ENCODE measurements at regions not wholly inside any gene's neighbourhood (a gene's known extent, or its start where the extent isn't known, plus 50 kb on each side); places are given as distances from the start of the nearest gene placed in this dataset.
A peak's percentile ranks its signal among the peaks of the same experiment; 100 is the strongest.

- DNase-seq: no peak
- Histone ChIP-seq H3K36me3 (no peaks in the 10 kb centered on the region), H3K27ac (no peak overlapping the region), H3K9me3 (no peaks in the 10 kb centered on the region), H3K4me3 (no peak overlapping the region), H3K27me3 (no peaks in the 10 kb centered on the region), H3K4me1 (no peaks in the 10 kb centered on the region)
- intact Hi-C loops (cut with DNase I): no loop called here
- TF ChIP-seq CTCF (IDR thresholded peaks at IDR 0.05): no peak
- no peak for ATAC-seq
These were observed 557.9 kb upstream of the NCAM2 start for GRCh38 chr21:20440338-20440737.

- H3K27me3 ChIP-seq: no peaks in the 10 kb centered on the region
- no peaks in the 10 kb centered on the region for H3K4me1 ChIP-seq
- intact Hi-C loops (cut with DNase I): no loop called here
- no peak overlapping the region for H3K4me3 ChIP-seq
- DNase-seq (peak in 1 of 4 donors; percentile 7), ATAC-seq (peak; percentile 39)
- no peaks in the 10 kb centered on the region for H3K9me3 ChIP-seq
- H3K27ac ChIP-seq: no peak overlapping the region
- peak in 1 of 2 donors; percentile 39 for TF ChIP-seq CTCF (IDR thresholded peaks at IDR 0.05)
- H3K36me3 ChIP-seq: no peaks in the 10 kb centered on the region
These were observed 554.6 kb upstream of the NCAM2 start for GRCh38 chr21:20443558-20444155.

- intact Hi-C loops (cut with DNase I): no loop called here
- H3K36me3 ChIP-seq: no peaks in the 10 kb centered on the region
- no peaks in the 10 kb centered on the region for H3K4me1 ChIP-seq
- H3K4me3 ChIP-seq: no peak overlapping the region
- no peaks in the 10 kb centered on the region for H3K9me3 ChIP-seq
- no peak for TF ChIP-seq CTCF (IDR thresholded peaks at IDR 0.05)
- ATAC-seq (no peak), DNase-seq (no peak)
- H3K27me3 ChIP-seq: no peaks in the 10 kb centered on the region
- H3K27ac ChIP-seq: no peak overlapping the region
These were observed 552.2 kb upstream of the NCAM2 start for GRCh38 chr21:20445971-20446370.

GRCh38 chr21:20451046-20451445 lies 547.2 kb upstream of the NCAM2 start:
- no peaks in the 10 kb centered on the region for H3K36me3 ChIP-seq
- DNase-seq (no peak), ATAC-seq (no peak)
- no peaks in the 10 kb centered on the region for H3K9me3 ChIP-seq
- no peak overlapping the region for H3K4me3 ChIP-seq
- no peaks in the 10 kb centered on the region for H3K4me1 ChIP-seq
- TF ChIP-seq CTCF (IDR thresholded peaks at IDR 0.05): no peak
- H3K27ac ChIP-seq: no peak overlapping the region
- no peaks in the 10 kb centered on the region for H3K27me3 ChIP-seq
- intact Hi-C loops (cut with DNase I): no loop called here

GRCh38 chr21:20452935-20453334 lies 545.3 kb upstream of the NCAM2 start:
- ATAC-seq: no peak
- no peak for TF ChIP-seq CTCF (IDR thresholded peaks at IDR 0.05)
- Histone ChIP-seq H3K4me1 (no peaks in the 10 kb centered on the region), H3K27ac (no peak overlapping the region), H3K27me3 (no peaks in the 10 kb centered on the region), H3K36me3 (no peaks in the 10 kb centered on the region), H3K4me3 (no peak overlapping the region), H3K9me3 (no peaks in the 10 kb centered on the region)
- intact Hi-C loops (cut with DNase I): no loop called here
- peak in 1 of 4 donors; percentile 1 for DNase-seq

All from left lung (tissue), 4 donors.